ENCODE measurements at regions not wholly inside any gene's neighbourhood (a gene's known extent, or its start where the extent isn't known, plus 50 kb on each side); places are given as distances from the start of the nearest gene placed in this dataset.

GRCh38 chr3:70861234-70861633 lies 548.8 kb upstream of the MDFIC2 start:
- Histone ChIP-seq H3K4me3 (no peak overlapping the region), H3K9ac (ENCODE audit: insufficient read depth in 1 of 2, low read length in 2 of 2) (no peak overlapping the region), H3K27ac (ENCODE audit: low read depth in 1 of 2, low read length in 1 of 2) (peak overlapping the region in 1 of 2 donors; percentile 18), H3K9me3 (ENCODE audit: control insufficient read depth in 4 of 4, insufficient read depth in 3 of 4, low read length in 3 of 4) (no peaks in the 10 kb centered on the region), H3K27me3 (ENCODE audit: control insufficient read depth in 3 of 3, insufficient read depth in 3 of 3, low read length in 2 of 3) (no peaks in the 10 kb centered on the region), H3K4me1 (ENCODE audit: control insufficient read depth in 5 of 5, insufficient read depth in 5 of 5, low read length in 5 of 5) (peaks cover 0 to 5% (median 0%) of the 10 kb centered on the region in 5 donors), H3K36me3 (ENCODE audit: control insufficient read depth in 4 of 4, insufficient read depth in 4 of 4, low read length in 4 of 4) (no peaks in the 10 kb centered on the region)
- TF ChIP-seq CTCF (IDR thresholded peaks at IDR 0.05; ENCODE audit: control extremely low read depth, extremely low read depth), result no peak
- no peak for ATAC-seq (ENCODE audit: insufficient read depth, low FRiP score)
- 83 to 93% methylated on average over 2 of the region's 2 CpGs for WGBS, 2 donors
- DNase-seq, result no peak

GRCh38 chr3:70857916-70858315 lies 545.5 kb upstream of the MDFIC2 start:
- ATAC-seq (ENCODE audit: insufficient read depth, low FRiP score), result no peak
- Histone ChIP-seq H3K9me3 (ENCODE audit: control insufficient read depth in 4 of 4, insufficient read depth in 3 of 4, low read length in 3 of 4) (no peaks in the 10 kb centered on the region), H3K9ac (ENCODE audit: insufficient read depth in 1 of 2, low read length in 2 of 2) (no peak overlapping the region), H3K4me1 (ENCODE audit: control insufficient read depth in 5 of 5, insufficient read depth in 5 of 5, low read length in 5 of 5) (peaks cover 0 to 25% (median 4%) of the 10 kb centered on the region in 5 donors), H3K36me3 (ENCODE audit: control insufficient read depth in 4 of 4, insufficient read depth in 4 of 4, low read length in 4 of 4) (no peaks in the 10 kb centered on the region), H3K27ac (ENCODE audit: low read depth in 1 of 2, low read length in 1 of 2) (no peak overlapping the region), H3K27me3 (ENCODE audit: control insufficient read depth in 3 of 3, insufficient read depth in 3 of 3, low read length in 2 of 3) (no peaks in the 10 kb centered on the region), H3K4me3 (no peak overlapping the region)
- WGBS, 2 donors, result 60 to 76% methylated on average over 7 of the region's 7 CpGs
- TF ChIP-seq CTCF (IDR thresholded peaks at IDR 0.05; ENCODE audit: control extremely low read depth, extremely low read depth), result no peak
- DNase-seq, result no peak

- 81 to 85% methylated on average over 7 of the region's 7 CpGs for WGBS, 2 donors
- no peaks in the 10 kb centered on the region for H3K27me3 ChIP-seq (ENCODE audit: control insufficient read depth in 3 of 3, insufficient read depth in 3 of 3, low read length in 2 of 3)
- DNase-seq, result no peak
- no peak for ATAC-seq (ENCODE audit: insufficient read depth, low FRiP score)
- H3K36me3 ChIP-seq (ENCODE audit: control insufficient read depth in 4 of 4, insufficient read depth in 4 of 4, low read length in 4 of 4), result no peaks in the 10 kb centered on the region
- H3K27ac ChIP-seq (ENCODE audit: low read depth in 1 of 2, low read length in 1 of 2), result no peak overlapping the region
- H3K9ac ChIP-seq (ENCODE audit: insufficient read depth in 1 of 2, low read length in 2 of 2), result no peak overlapping the region
- no peaks in the 10 kb centered on the region for H3K9me3 ChIP-seq (ENCODE audit: control insufficient read depth in 4 of 4, insufficient read depth in 3 of 4, low read length in 3 of 4)
- no peak for TF ChIP-seq CTCF (IDR thresholded peaks at IDR 0.05; ENCODE audit: control extremely low read depth, extremely low read depth)
- H3K4me3 ChIP-seq, result no peak overlapping the region
- H3K4me1 ChIP-seq (ENCODE audit: control insufficient read depth in 5 of 5, insufficient read depth in 5 of 5, low read length in 5 of 5), result peaks cover 0 to 25% (median 4%) of the 10 kb centered on the region in 5 donors
Observed at GRCh38 chr3:70856414-70857162, 544.1 kb upstream of the MDFIC2 start.

Data from lung (tissue), 11 donors.